ENCODE measurements at regions not wholly inside any gene's neighbourhood (a gene's known extent, or its start where the extent isn't known, plus 50 kb on each side); places are given as distances from the start of the nearest gene placed in this dataset.

GRCh38 chr4:154984616-154985015 is 203.5 kb downstream of the RBM46 start (continued):
- TF ChIP-seq CREB5 (CRISPR knock-in tag; IDR thresholded peaks at IDR 0.05; ENCODE audit: low read depth): no peak
- TF ChIP-seq TSHZ2 (CRISPR knock-in tag; IDR thresholded peaks at IDR 0.05): no peak
- no peak for TF ChIP-seq POU6F1 (CRISPR knock-in tag; IDR thresholded peaks at IDR 0.05; ENCODE audit: borderline replicate concordance, low read depth)
- TF ChIP-seq TCF4 (CRISPR knock-in tag; IDR thresholded peaks at IDR 0.05; ENCODE audit: borderline replicate concordance): no peak
- TF ChIP-seq ZNF70 (CRISPR knock-in tag; IDR thresholded peaks at IDR 0.05): no peak
- TF ChIP-seq SNAI2 (CRISPR knock-in tag; IDR thresholded peaks at IDR 0.05): no peak
- no peak for TF ChIP-seq OSR1 (CRISPR knock-in tag; IDR thresholded peaks at IDR 0.05)

GRCh38 chr4:154985673-154986072 is 204.6 kb downstream of the RBM46 start:
- ATAC-seq: no peak
- no peak for TF ChIP-seq ISL1 (CRISPR knock-in tag; IDR thresholded peaks at IDR 0.05)
- TF ChIP-seq GLIS3 (CRISPR knock-in tag; IDR thresholded peaks at IDR 0.05): no peak
- TF ChIP-seq ZC3H10 (CRISPR knock-in tag; IDR thresholded peaks at IDR 0.05): no peak
- TF ChIP-seq ESRRG (CRISPR knock-in tag; IDR thresholded peaks at IDR 0.05): no peak
- no peak for TF ChIP-seq PPARA (CRISPR knock-in tag; IDR thresholded peaks at IDR 0.05; ENCODE audit: borderline replicate concordance)

- TF ChIP-seq OSR1 (CRISPR knock-in tag; IDR thresholded peaks at IDR 0.05) (no peak), ZNF565 (CRISPR knock-in tag; conservative IDR thresholded peaks at IDR 0.05; ENCODE audit: low read depth) (no peak), PPARA (CRISPR knock-in tag; IDR thresholded peaks at IDR 0.05; ENCODE audit: borderline replicate concordance) (no peak), BACH2 (CRISPR knock-in tag; IDR thresholded peaks at IDR 0.05; ENCODE audit: borderline replicate concordance) (no peak), CREB5 (CRISPR knock-in tag; IDR thresholded peaks at IDR 0.05; ENCODE audit: low read depth) (no peak), ARNTL (CRISPR knock-in tag; IDR thresholded peaks at IDR 0.05; ENCODE audit: borderline replicate concordance, low read depth) (no peak), ISL1 (CRISPR knock-in tag; IDR thresholded peaks at IDR 0.05) (no peak), POU6F1 (CRISPR knock-in tag; IDR thresholded peaks at IDR 0.05; ENCODE audit: borderline replicate concordance, low read depth) (no peak), SNAI2 (CRISPR knock-in tag; IDR thresholded peaks at IDR 0.05) (no peak), CSRNP3 (CRISPR knock-in tag; IDR thresholded peaks at IDR 0.05) (no peak), ZNF8 (CRISPR knock-in tag; IDR thresholded peaks at IDR 0.05) (no peak), ZFP30 (CRISPR knock-in tag; IDR thresholded peaks at IDR 0.05) (no peak), CSDC2 (CRISPR knock-in tag; IDR thresholded peaks at IDR 0.05) (no peak), PATZ1 (CRISPR knock-in tag; IDR thresholded peaks at IDR 0.05; ENCODE audit: borderline replicate concordance) (no peak), ZNF70 (CRISPR knock-in tag; IDR thresholded peaks at IDR 0.05) (no peak), TSHZ2 (CRISPR knock-in tag; IDR thresholded peaks at IDR 0.05) (no peak), TOX (CRISPR knock-in tag; IDR thresholded peaks at IDR 0.05; ENCODE audit: borderline replicate concordance) (no peak), ZFP3 (CRISPR knock-in tag; IDR thresholded peaks at IDR 0.05) (no peak)
- ATAC-seq: no peak
These were observed 207.4 kb downstream of the RBM46 start for GRCh38 chr4:154988511-154988910.

Measured in SK-N-SH treated with all-trans-retinoic acid at 6 μM for 48 hours (cell line).